ENCODE measurements at regions not wholly inside any gene's neighbourhood (a gene's known extent, or its start where the extent isn't known, plus 50 kb on each side); places are given as distances from the start of the nearest gene placed in this dataset.
"Not testable (repeated sequence)": the region's sequence is repeated elsewhere in the genome, so short reads cannot be mapped to it uniquely, and the experiment has no call there.

DNA sequence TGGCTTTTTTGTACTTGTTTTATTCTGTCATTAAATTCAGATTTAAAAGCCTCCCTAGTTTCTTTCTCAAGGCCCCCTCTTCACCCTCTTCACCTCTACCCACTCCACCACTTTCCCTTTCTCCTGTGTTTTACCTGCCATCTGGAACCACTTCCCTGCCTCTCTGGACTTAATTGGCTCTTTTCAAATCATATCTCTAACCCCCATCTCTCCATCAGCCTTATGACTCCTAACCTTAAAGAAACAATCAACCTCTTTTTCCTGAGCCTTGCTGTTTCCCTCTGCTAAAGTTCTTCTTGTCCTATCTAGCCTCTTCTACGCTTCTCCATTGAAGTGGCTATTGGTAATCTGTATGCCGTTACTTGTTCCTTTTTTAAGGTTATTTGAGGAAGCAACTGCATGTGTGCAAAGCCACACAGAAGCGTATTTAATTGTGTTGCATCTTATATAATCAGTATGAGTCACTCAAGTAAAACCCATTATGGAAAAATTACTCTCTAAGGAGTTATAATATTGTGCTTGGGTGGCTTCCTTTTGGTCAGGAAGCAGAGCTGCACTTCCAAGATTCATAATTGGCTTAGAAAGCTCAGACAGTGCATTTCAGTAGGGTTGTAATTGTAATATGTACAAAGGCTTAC, 653.6 kb upstream of the ITGA1 start:
- H3K9me3 Mint-ChIP-seq: peaks cover 1 to 14% (median 5%) of the 10 kb centered on the region in 7 donors
- H3K9me3 ChIP-seq (ENCODE audit: control insufficient read depth in 2 of 2, low read length in 2 of 2): no peaks in the 10 kb centered on the region
- no peaks in the 10 kb centered on the region for H3K4me1 ChIP-seq (ENCODE audit: control insufficient read depth, insufficient read depth, low read length, poor library complexity, severe bottlenecking)
- no peak for DNase-seq
- H3K36me3 Mint-ChIP-seq: no peaks in the 10 kb centered on the region
- no peak overlapping the region for H3K4me3 Mint-ChIP-seq
- no peaks in the 10 kb centered on the region for H3K27me3 Mint-ChIP-seq
- no peak overlapping the region for H3K27ac ChIP-seq (ENCODE audit: insufficient read depth, low read length, poor library complexity, severe bottlenecking)
- no peaks in the 10 kb centered on the region for H3K36me3 ChIP-seq (ENCODE audit: control insufficient read depth, insufficient read depth, low read length)
- H3K27me3 ChIP-seq (ENCODE audit: control insufficient read depth, insufficient read depth, low read length): no peaks in the 10 kb centered on the region
- no peak overlapping the region for H3K27ac Mint-ChIP-seq
- no peak for ATAC-seq (ENCODE audit: low read depth in 2 of 2)
- no peak overlapping the region for H3K4me3 ChIP-seq (ENCODE audit: low read depth, low read length)
- H3K4me1 Mint-ChIP-seq: no peaks in the 10 kb centered on the region

DNA sequence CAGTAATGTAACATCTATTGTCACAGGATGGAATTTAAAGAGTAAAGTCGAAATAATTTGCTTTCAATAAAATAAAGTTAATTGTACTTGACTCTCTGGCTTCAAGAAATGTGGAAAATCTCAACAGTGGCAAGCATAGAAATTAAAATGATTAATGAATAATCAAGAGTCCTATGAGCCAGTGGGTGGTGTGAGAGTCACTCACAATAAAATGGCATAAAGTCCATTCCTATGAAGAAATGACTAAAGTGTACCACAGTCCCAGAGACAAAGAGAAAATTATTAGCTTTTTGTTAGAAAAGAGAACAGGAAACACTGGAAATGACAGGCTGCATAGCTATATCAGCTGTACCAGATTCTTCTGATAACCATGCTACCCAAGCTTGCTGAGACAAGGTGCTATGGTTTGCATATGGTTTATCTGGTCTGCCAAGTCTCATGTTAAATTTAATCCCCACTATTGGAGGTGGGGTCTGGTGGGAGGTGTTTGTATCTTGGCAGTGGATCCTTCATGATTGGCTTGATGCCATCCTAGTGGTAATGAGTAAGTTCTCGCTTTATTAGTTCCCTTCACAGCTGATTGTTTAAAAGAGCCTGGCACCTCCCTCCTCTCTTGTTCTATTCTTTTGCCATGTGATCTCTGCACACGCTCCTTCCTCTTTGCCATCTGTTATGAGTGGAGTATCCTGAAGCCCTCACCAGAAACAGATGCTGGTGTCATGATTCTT, 647.7 kb upstream of the ITGA1 start:
- DNase-seq (no peak), ATAC-seq (ENCODE audit: low read depth in 2 of 2) (no peak)
- H3K4me3 ChIP-seq (ENCODE audit: low read depth, low read length): no peak overlapping the region
- no peaks in the 10 kb centered on the region for H3K36me3 ChIP-seq (ENCODE audit: control insufficient read depth, insufficient read depth, low read length)
- no peaks in the 10 kb centered on the region for H3K36me3 Mint-ChIP-seq
- H3K4me1 Mint-ChIP-seq: no peaks in the 10 kb centered on the region
- no peaks in the 10 kb centered on the region for H3K9me3 ChIP-seq (ENCODE audit: control insufficient read depth in 2 of 2, low read length in 2 of 2)
- H3K4me3 Mint-ChIP-seq: no peak overlapping the region
- no peaks in the 10 kb centered on the region for H3K4me1 ChIP-seq (ENCODE audit: control insufficient read depth, insufficient read depth, low read length, poor library complexity, severe bottlenecking)
- peaks cover 2 to 14% (median 4%) of the 10 kb centered on the region in 7 donors for H3K9me3 Mint-ChIP-seq
- no peaks in the 10 kb centered on the region for H3K27me3 ChIP-seq (ENCODE audit: control insufficient read depth, insufficient read depth, low read length)
- no peaks in the 10 kb centered on the region for H3K27me3 Mint-ChIP-seq
- no peak overlapping the region for H3K27ac Mint-ChIP-seq
- H3K27ac ChIP-seq (ENCODE audit: insufficient read depth, low read length, poor library complexity, severe bottlenecking): no peak overlapping the region

DNA sequence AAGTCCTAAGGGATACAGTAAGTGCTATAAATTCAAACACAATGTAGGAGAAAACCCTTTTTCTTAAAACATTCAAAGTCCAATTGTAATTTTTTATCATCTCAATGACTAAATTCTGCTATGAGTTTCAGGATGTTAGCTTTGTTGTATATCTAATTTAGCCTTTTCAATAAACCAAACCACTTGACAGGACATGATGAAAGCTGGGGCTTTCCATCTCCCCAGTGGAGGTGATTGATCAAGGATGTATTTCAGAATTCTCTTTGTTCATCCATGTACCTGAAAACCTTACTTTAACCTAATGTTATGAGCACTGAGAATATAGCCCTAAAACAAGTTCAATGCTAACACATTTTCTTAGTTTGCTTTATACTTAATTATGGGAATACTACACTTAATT, 639.0 kb upstream of the ITGA1 start:
- ATAC-seq (ENCODE audit: low read depth in 2 of 2) (no peak), DNase-seq (no peak)
- Mint-ChIP-seq H3K36me3 (no peaks in the 10 kb centered on the region), H3K4me1 (no peaks in the 10 kb centered on the region), H3K27ac (no peak overlapping the region), H3K9me3 (peaks cover 0 to 6% (median 1%) of the 10 kb centered on the region in 7 donors), H3K4me3 (no peak overlapping the region), H3K27me3 (no peaks in the 10 kb centered on the region)
- Histone ChIP-seq H3K9me3 (ENCODE audit: control insufficient read depth in 2 of 2, low read length in 2 of 2) (no peaks in the 10 kb centered on the region), H3K36me3 (ENCODE audit: control insufficient read depth, insufficient read depth, low read length) (no peaks in the 10 kb centered on the region), H3K4me1 (ENCODE audit: control insufficient read depth, insufficient read depth, low read length, poor library complexity, severe bottlenecking) (no peaks in the 10 kb centered on the region), H3K4me3 (ENCODE audit: low read depth, low read length) (no peak overlapping the region), H3K27me3 (ENCODE audit: control insufficient read depth, insufficient read depth, low read length) (no peaks in the 10 kb centered on the region), H3K27ac (ENCODE audit: insufficient read depth, low read length, poor library complexity, severe bottlenecking) (no peak overlapping the region)

DNA sequence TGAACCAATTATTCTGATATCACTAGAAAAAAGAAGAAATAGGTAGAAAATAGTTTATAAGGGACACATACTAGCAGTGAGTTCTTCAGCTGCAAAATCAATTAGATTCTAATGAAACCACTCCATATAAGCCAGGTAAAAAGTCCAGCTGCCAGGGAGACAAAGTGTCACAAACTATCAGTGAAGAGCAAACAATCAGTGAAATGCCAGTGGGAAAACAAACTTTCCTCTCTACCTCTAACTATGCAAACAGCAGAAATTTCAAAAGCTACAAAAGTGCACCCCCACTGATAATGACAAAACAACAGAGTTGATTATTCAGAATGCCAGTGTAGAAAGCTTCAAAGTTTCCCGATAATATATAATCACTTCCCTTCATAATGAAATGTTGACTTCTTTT, 637.2 kb upstream of the ITGA1 start:
- H3K9me3 ChIP-seq (ENCODE audit: control insufficient read depth in 2 of 2, low read length in 2 of 2): no peaks in the 10 kb centered on the region
- H3K27ac ChIP-seq (ENCODE audit: insufficient read depth, low read length, poor library complexity, severe bottlenecking): no peak overlapping the region
- no peak for DNase-seq
- Mint-ChIP-seq H3K4me1 (no peaks in the 10 kb centered on the region), H3K27me3 (no peaks in the 10 kb centered on the region), H3K9me3 (peaks cover 0 to 12% (median 7%) of the 10 kb centered on the region in 7 donors), H3K4me3 (no peak overlapping the region), H3K27ac (no peak overlapping the region), H3K36me3 (no peaks in the 10 kb centered on the region)
- no peak overlapping the region for H3K4me3 ChIP-seq (ENCODE audit: low read depth, low read length)
- no peak for ATAC-seq (ENCODE audit: low read depth in 2 of 2)
- no peaks in the 10 kb centered on the region for H3K27me3 ChIP-seq (ENCODE audit: control insufficient read depth, insufficient read depth, low read length)
- no peaks in the 10 kb centered on the region for H3K36me3 ChIP-seq (ENCODE audit: control insufficient read depth, insufficient read depth, low read length)
- H3K4me1 ChIP-seq (ENCODE audit: control insufficient read depth, insufficient read depth, low read length, poor library complexity, severe bottlenecking): no peaks in the 10 kb centered on the region

DNA sequence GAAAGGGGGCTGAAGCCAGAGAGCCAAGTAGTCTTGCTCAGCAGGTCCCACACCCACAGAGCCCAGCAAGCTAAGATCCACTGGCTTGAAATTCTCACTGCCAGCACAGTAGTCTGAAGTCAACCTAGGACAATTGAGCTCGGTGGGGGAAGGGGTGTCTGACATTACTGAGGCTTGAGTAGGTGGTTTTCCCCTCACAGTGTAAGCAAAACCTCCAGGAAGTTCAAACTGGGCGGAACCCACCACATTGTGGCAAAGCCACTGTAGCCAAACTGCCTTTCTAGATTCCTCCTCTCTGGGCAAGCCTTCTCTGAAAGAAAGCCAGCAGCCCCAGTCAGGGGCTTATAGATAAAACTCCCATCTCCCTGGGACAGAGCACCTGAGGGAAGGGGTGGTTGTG, 630.9 kb upstream of the ITGA1 start:
- not testable (repeated sequence) for H3K27ac ChIP-seq (ENCODE audit: insufficient read depth, low read length, poor library complexity, severe bottlenecking); H3K4me3 ChIP-seq (ENCODE audit: low read depth, low read length); DNase-seq; H3K27me3 Mint-ChIP-seq; H3K4me1 ChIP-seq (ENCODE audit: control insufficient read depth, insufficient read depth, low read length, poor library complexity, severe bottlenecking); H3K36me3 ChIP-seq (ENCODE audit: control insufficient read depth, insufficient read depth, low read length); H3K36me3 Mint-ChIP-seq; H3K27me3 ChIP-seq (ENCODE audit: control insufficient read depth, insufficient read depth, low read length); H3K4me1 Mint-ChIP-seq; H3K27ac Mint-ChIP-seq; ATAC-seq (ENCODE audit: low read depth in 2 of 2); H3K9me3 ChIP-seq (ENCODE audit: control insufficient read depth in 2 of 2, low read length in 2 of 2); H3K4me3 Mint-ChIP-seq
- H3K9me3 Mint-ChIP-seq: peaks cover 0 to 24% (median 12%) of the 10 kb centered on the region in 7 donors

DNA sequence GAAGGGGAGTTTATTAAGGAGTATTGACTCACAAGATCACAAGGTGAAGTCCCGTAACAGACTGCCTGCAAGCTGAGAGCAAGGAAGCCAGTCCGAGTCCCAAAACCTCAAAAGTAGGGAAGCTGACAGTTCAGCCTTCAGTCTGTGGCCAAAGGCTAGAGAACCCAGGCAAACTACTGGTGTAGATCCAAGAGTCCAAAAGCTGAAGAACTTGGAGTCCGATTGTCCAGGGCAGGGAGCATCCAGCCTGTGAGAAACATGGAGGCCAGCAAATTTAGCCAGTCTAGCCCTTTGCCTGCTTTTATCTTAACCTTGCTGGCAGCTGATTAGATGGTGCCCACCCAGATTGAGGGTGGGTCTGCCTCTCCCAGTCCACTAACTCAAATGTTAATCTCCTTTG, 621.9 kb upstream of the ITGA1 start:
- H3K36me3 ChIP-seq (ENCODE audit: control insufficient read depth, insufficient read depth, low read length); H3K27ac ChIP-seq (ENCODE audit: insufficient read depth, low read length, poor library complexity, severe bottlenecking); H3K36me3 Mint-ChIP-seq; H3K4me1 ChIP-seq (ENCODE audit: control insufficient read depth, insufficient read depth, low read length, poor library complexity, severe bottlenecking); H3K27me3 ChIP-seq (ENCODE audit: control insufficient read depth, insufficient read depth, low read length); H3K4me3 ChIP-seq (ENCODE audit: low read depth, low read length); ATAC-seq (ENCODE audit: low read depth in 2 of 2); H3K27me3 Mint-ChIP-seq; DNase-seq; H3K27ac Mint-ChIP-seq; H3K4me1 Mint-ChIP-seq; H3K9me3 ChIP-seq (ENCODE audit: control insufficient read depth in 2 of 2, low read length in 2 of 2); H3K4me3 Mint-ChIP-seq: not testable (repeated sequence)
- H3K9me3 Mint-ChIP-seq: peaks cover 0 to 21% (median 4%) of the 10 kb centered on the region in 7 donors

DNA sequence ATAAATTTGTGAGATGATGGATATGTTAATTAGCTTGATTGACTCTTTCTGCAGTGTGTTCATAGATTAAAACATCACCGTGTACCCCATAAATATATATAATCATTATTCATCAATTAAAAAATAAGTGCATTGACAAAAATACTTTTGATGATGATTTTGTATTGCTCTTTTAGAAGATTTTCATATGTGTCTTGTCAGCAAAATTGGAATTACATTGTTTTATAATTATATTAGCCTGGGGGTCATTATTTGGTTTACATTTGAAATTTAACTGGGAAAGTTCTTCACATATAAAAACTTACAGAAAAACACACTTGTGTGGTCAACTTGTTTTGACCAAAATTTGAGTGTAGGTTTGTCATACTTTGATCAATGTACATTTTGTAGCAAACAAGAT, 614.6 kb upstream of the ITGA1 start:
- Mint-ChIP-seq H3K4me3 (peak overlapping the region in 1 of 4 donors; percentile 7), H3K27me3 (no peaks in the 10 kb centered on the region), H3K36me3 (no peaks in the 10 kb centered on the region), H3K27ac (no peak overlapping the region), H3K4me1 (no peaks in the 10 kb centered on the region), H3K9me3 (peaks cover 0 to 13% (median 3%) of the 10 kb centered on the region in 7 donors)
- Histone ChIP-seq H3K4me3 (ENCODE audit: low read depth, low read length) (no peak overlapping the region), H3K36me3 (ENCODE audit: control insufficient read depth, insufficient read depth, low read length) (no peaks in the 10 kb centered on the region), H3K9me3 (ENCODE audit: control insufficient read depth in 2 of 2, low read length in 2 of 2) (no peaks in the 10 kb centered on the region), H3K27ac (ENCODE audit: insufficient read depth, low read length, poor library complexity, severe bottlenecking) (no peak overlapping the region), H3K4me1 (ENCODE audit: control insufficient read depth, insufficient read depth, low read length, poor library complexity, severe bottlenecking) (no peaks in the 10 kb centered on the region), H3K27me3 (ENCODE audit: control insufficient read depth, insufficient read depth, low read length) (no peaks in the 10 kb centered on the region)
- no peak for DNase-seq
- ATAC-seq (ENCODE audit: low read depth in 2 of 2): no peak

DNA sequence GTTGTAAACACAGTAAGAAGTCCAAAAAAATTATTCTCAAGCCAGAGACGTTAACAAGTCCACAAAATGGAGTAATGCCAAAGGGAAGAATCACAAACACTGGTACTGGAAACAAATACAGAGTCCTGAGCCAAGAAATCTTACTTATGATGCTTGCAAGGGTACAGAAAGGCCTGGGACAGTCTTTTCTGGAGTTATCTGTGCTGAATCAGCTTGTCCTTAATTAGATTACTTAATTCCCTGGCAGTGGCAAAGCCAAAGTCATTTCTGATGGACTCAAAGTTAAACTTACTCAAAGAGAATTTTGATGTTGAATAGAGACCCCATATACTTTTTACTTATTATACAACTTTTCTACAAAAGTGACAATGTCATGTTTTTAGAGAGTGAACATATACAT, 610.5 kb upstream of the ITGA1 start:
- no peak for DNase-seq
- H3K4me1 ChIP-seq (ENCODE audit: control insufficient read depth, insufficient read depth, low read length, poor library complexity, severe bottlenecking): no peaks in the 10 kb centered on the region
- Mint-ChIP-seq H3K4me1 (no peaks in the 10 kb centered on the region), H3K36me3 (no peaks in the 10 kb centered on the region), H3K27ac (no peak overlapping the region), H3K9me3 (peaks cover 1 to 24% (median 3%) of the 10 kb centered on the region in 7 donors), H3K27me3 (no peaks in the 10 kb centered on the region), H3K4me3 (no peak overlapping the region)
- no peaks in the 10 kb centered on the region for H3K9me3 ChIP-seq (ENCODE audit: control insufficient read depth in 2 of 2, low read length in 2 of 2)
- no peaks in the 10 kb centered on the region for H3K27me3 ChIP-seq (ENCODE audit: control insufficient read depth, insufficient read depth, low read length)
- no peak overlapping the region for H3K27ac ChIP-seq (ENCODE audit: insufficient read depth, low read length, poor library complexity, severe bottlenecking)
- no peak for ATAC-seq (ENCODE audit: low read depth in 2 of 2)
- H3K4me3 ChIP-seq (ENCODE audit: low read depth, low read length): no peak overlapping the region
- no peaks in the 10 kb centered on the region for H3K36me3 ChIP-seq (ENCODE audit: control insufficient read depth, insufficient read depth, low read length)

All from CD4-positive, CD25-positive, alpha-beta regulatory T cell (primary cell).